H7 (cell line): ENCODE measurements at regions not wholly inside any gene's neighbourhood (a gene's known extent, or its start where the extent isn't known, plus 50 kb on each side); places are given as distances from the start of the nearest gene placed in this dataset.
A peak's percentile ranks its signal among the peaks of the same experiment; 100 is the strongest.

Source experiments
- DNase-seq: peaks from one replicate; pipeline ENCODE4 v3.0.0; 2012
- H3K27me3 ChIP-seq: 2 replicates; pipeline ENCODE4 v1.6.0; 2011; ENCODE audit warnings: mild to moderate bottlenecking, low read length; ENCODE audit not compliant: control insufficient read depth, insufficient read depth
- H3K36me3 ChIP-seq: replicated peaks from 2 replicates; pipeline ENCODE4 v1.5.1; 2011; ENCODE audit warnings: low read length; ENCODE audit not compliant: control insufficient read depth, insufficient read depth
- H3K4me3 ChIP-seq: 2 replicates; pipeline ENCODE4 v1.5.1; 2011; ENCODE audit warnings: low read depth, mild to moderate bottlenecking, control low read depth, low read length, moderate library complexity; ENCODE audit not compliant: insufficient read depth

DNA sequence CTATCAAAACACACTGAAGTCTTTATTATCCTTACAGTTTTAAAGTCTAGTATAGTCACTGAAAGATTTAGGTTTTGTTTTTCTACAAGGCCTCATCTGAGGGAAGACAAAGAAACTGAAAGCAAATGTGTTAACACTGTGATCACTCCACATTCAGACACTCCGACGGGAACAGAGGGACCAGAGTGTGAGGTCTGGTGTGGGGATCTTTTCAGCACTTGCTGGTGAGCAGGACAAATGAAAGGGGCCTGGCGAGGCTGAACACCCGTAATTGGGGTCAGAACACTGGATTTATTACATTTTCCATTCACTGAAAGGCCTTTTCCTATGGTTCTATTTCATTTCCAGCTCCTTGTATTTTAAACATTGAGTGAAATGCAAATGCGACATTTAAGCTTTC is 910.5 kb downstream of the CDH11 start:
- DNase-seq, result no peak
- Histone ChIP-seq H3K36me3 (no peaks in the 10 kb centered on the region), H3K4me3 (no peak overlapping the region), H3K27me3 (no peaks in the 10 kb centered on the region)

- DNase-seq, result peak; percentile 5
Observed at GRCh38 chr16:64206862-64207261, 915.0 kb downstream of the CDH11 start.

DNA sequence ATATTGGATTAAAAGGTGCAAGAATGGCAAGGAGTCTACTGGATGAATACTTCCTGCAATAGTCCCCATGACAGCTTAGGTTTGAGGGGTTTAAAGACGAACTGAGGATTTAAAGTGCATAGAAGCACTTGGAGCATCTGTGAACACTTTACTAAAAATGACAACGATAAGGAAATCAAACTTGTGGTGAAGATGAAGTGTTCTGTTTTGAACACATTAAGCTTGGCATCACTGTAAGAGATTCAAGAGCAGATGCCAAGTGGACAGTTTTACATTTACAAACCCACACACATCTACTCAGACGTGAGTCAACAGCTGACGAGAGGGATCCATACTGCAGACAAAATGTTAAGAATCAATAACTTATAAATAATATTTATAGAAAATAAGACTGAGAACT is 918.7 kb downstream of the CDH11 start:
- H3K36me3 ChIP-seq, result no peaks in the 10 kb centered on the region
- H3K27me3 ChIP-seq, result no peaks in the 10 kb centered on the region
- no peak overlapping the region for H3K4me3 ChIP-seq
- DNase-seq, result no peak

More at GRCh38 chr16:64206862-64207261, 915.0 kb downstream of the CDH11 start:
- Histone ChIP-seq H3K4me3 (no peak overlapping the region), H3K27me3 (no peaks in the 10 kb centered on the region), H3K36me3 (no peaks in the 10 kb centered on the region)

DNA sequence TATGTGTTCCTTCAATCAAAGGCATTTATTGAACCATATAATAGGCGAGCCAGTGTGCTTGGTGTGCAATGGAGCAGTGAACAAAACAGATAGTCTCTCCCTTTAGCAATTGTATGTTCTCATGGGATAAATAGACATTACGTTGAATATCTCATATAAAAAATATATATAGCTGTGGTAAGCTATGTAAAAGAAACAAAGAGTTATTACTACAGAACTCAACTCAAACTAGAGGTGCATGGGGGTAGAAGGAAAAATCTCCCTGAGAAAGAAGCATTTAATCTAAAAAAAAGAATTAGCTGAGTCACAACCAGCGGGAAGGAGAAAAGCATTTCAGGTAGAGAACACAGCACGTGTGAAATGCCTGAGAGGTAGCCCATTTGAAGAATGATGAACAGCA is 919.3 kb downstream of the CDH11 start:
- no peaks in the 10 kb centered on the region for H3K27me3 ChIP-seq
- no peaks in the 10 kb centered on the region for H3K36me3 ChIP-seq
- no peak overlapping the region for H3K4me3 ChIP-seq
- DNase-seq, result no peak

GRCh38 chr16:64196444-64196843 is 925.4 kb downstream of the CDH11 start:
- no peak for DNase-seq
- H3K4me3 ChIP-seq, result no peak overlapping the region
- H3K27me3 ChIP-seq, result no peaks in the 10 kb centered on the region
- no peaks in the 10 kb centered on the region for H3K36me3 ChIP-seq

DNA sequence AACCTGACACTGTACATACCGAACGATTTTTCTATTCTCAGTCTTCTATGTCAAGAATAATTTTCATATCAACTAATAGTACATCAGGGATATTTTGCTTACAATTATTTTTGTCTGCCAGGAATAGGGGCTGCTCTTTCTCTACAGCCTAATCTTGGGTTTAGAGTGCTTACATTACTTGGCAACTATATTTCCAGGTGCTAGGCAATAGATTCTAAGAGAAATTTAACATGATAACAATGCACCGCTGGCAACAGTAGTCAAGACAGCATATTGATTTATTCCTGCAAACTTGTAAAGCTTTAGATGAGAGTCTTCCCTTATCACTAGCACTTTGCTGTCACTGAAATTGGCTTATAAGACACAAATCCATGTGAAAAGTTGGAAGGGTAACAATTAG is 935.9 kb downstream of the CDH11 start:
- DNase-seq, result no peak
- Histone ChIP-seq H3K36me3 (no peaks in the 10 kb centered on the region), H3K4me3 (no peak overlapping the region), H3K27me3 (no peaks in the 10 kb centered on the region)

DNA sequence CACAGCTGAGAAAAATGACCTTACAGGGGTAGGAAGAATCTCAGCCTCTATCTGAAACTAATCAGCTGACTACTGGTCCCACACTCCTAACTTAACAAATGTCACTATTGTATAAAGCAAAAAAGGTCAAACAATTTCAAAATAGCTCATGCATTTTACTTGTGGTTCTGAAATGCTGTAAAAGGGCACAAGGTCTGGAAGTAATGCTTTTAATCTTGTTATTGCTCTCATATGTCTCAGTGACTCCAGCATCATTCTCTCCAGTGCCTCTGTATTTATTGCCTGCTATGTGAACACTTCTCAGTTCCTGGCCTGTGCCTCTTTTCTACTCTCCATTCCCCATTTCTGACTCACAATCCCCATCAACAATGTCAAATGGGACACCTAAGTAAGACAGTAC is 937.7 kb downstream of the CDH11 start:
- Histone ChIP-seq H3K4me3 (no peak overlapping the region), H3K27me3 (no peaks in the 10 kb centered on the region)

GRCh38 chr16:64182985-64183384 is 938.9 kb downstream of the CDH11 start:
- DNase-seq, result no peak
- no peaks in the 10 kb centered on the region; the same call in 1 of the 2 replicates for H3K36me3 ChIP-seq
- no peaks in the 10 kb centered on the region for H3K27me3 ChIP-seq
- no peak overlapping the region for H3K4me3 ChIP-seq

More for the DNA sequence above, 937.7 kb downstream of the CDH11 start:
- H3K36me3 ChIP-seq, result no peaks in the 10 kb centered on the region
- DNase-seq, result no peak

- H3K27me3 ChIP-seq, result no peaks in the 10 kb centered on the region
- H3K36me3 ChIP-seq, result no peaks in the 10 kb centered on the region; the same call in 1 of the 2 replicates
- H3K4me3 ChIP-seq, result no peak overlapping the region
- DNase-seq, result no peak
Observed at GRCh38 chr16:64181271-64181925, 940.5 kb downstream of the CDH11 start.

DNA sequence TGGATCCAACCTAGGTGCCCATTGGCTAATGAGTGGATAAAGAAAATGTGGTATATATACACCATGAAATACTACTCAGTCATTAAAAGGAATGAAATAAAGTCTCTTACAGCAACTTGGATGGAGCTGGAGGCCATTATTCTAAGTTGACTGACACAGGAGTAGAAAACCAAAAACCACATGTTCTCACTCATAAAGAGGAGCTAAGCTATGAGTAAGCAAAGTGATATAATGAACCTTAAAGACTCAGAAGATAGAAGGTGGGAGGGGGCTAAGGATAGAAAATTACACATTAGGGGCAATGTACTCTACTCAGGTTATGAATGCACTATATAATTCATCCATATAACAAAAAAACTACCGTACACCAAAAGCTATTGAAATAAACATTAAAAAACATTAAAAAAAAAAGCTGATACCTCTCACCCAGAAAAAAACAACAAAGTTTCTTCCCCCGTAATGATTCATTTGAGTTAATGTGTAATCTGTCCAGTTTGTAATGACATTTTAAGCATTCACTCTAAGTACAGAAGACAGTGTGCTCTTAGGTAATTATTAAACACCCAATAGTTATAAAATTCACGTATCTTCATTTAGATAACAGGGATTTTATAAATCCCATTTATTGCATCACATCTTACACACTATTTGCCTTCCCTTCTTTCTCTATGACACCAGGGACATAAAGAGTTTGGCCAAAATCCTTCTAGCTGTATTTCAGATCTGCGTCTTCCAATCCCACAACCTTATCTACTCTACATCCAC is 941.5 kb downstream of the CDH11 start:
- no peak for DNase-seq
- Histone ChIP-seq H3K36me3 (no peaks in the 10 kb centered on the region; the same call in 1 of the 2 replicates), H3K4me3 (no peak overlapping the region), H3K27me3 (no peaks in the 10 kb centered on the region)

DNA sequence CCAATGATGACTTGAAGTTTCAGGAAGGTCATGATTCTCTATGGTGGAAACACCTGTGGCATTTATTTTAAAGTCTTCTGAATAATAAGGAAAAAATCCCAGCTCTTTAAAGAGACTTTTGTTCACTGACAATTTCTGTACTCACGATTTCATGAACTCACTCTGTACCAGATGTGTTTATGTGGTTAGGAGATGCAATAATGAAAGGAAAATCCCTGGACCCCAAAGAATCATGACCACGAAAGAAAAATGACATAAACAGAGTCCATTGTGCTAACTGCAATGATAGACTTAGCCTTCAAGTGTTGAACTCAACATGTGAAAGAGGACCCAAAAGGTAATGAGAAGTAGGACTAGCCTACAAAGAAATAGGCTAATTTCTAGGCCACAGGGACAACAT is 947.5 kb downstream of the CDH11 start:
- no peaks in the 10 kb centered on the region for H3K27me3 ChIP-seq
- no peak for DNase-seq
- H3K36me3 ChIP-seq, result no peaks in the 10 kb centered on the region; the same call in 1 of the 2 replicates
- no peak overlapping the region for H3K4me3 ChIP-seq

GRCh38 chr16:64172652-64173051 is 949.2 kb downstream of the CDH11 start:
- DNase-seq, result no peak
- Histone ChIP-seq H3K36me3 (no peaks in the 10 kb centered on the region), H3K4me3 (no peak overlapping the region), H3K27me3 (no peaks in the 10 kb centered on the region)

DNA sequence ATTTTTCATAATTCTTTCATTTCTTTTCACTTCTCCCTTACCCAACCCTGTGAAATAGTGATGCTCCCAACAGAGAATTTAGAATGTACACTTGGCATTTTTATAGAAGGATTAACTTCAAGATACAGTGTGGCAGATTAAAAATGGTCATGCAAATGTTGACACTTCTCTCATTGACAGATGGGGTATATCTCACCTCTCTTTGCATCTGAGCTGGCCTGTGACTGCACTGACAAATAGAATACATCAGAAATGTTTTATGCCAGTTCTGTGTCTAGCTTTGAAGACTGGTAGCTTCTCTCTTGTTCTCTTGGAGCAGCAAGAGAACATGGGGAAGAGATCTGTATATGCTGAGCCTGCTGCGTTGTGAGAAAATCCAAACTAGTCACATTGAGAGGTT is 949.6 kb downstream of the CDH11 start:
- no peak for DNase-seq
- Histone ChIP-seq H3K36me3 (no peaks in the 10 kb centered on the region), H3K27me3 (no peaks in the 10 kb centered on the region), H3K4me3 (no peak overlapping the region)

GRCh38 chr16:64171632-64172031 is 950.2 kb downstream of the CDH11 start:
- Histone ChIP-seq H3K4me3 (no peak overlapping the region), H3K36me3 (no peaks in the 10 kb centered on the region), H3K27me3 (no peaks in the 10 kb centered on the region)
- DNase-seq, result no peak

- no peak for DNase-seq
- Histone ChIP-seq H3K36me3 (no peaks in the 10 kb centered on the region), H3K27me3 (no peaks in the 10 kb centered on the region), H3K4me3 (no peak overlapping the region)
Observed at GRCh38 chr16:64168371-64168770, 953.5 kb downstream of the CDH11 start.
